Neural progenitor cell (in vitro differentiated cells): ENCODE measurements at regions not wholly inside any gene's neighbourhood (a gene's known extent, or its start where the extent isn't known, plus 50 kb on each side); places are given as distances from the start of the nearest gene placed in this dataset.

Experiments
- CTCF ChIP-seq: fragments of 200-600 bp; sonication (generic); IDR thresholded peaks from 2 replicates; pipeline ENCODE4 v1.5.1; 2017; ENCODE audit warnings: antibody characterized with exemption, mild to moderate bottlenecking
- EZH2 ChIP-seq: fragments of 200-600 bp; sonication (generic); IDR thresholded peaks from 2 replicates; pipeline ENCODE4 v1.6.1; 2017; ENCODE audit warnings: antibody characterized with exemption, mild to moderate bottlenecking, moderate library complexity

GRCh38 chr13:71067165-71067815 lies 799.7 kb downstream of the DACH1 start:
- TF ChIP-seq CTCF (peak; percentile 55), EZH2 (no peak)
